ENCODE measurements at regions not wholly inside any gene's neighbourhood (a gene's known extent, or its start where the extent isn't known, plus 50 kb on each side); places are given as distances from the start of the nearest gene placed in this dataset.

GRCh38 chr22:25350551-25350971, 131.1 kb downstream of the CRYBB2 start:
- TF ChIP-seq MAZ (IDR thresholded peaks at IDR 0.05; ENCODE audit: borderline replicate concordance, low read depth, low read length) (no peak), MAFK (IDR thresholded peaks at IDR 0.05; ENCODE audit: low read depth, low read length) (no peak), POLR2A (IDR thresholded peaks at IDR 0.05; ENCODE audit: low read depth, low read length) (no peak), ELK1 (IDR thresholded peaks at IDR 0.05; ENCODE audit: borderline replicate concordance, low read depth, low read length) (no peak), RCOR1 (IDR thresholded peaks at IDR 0.05; ENCODE audit: insufficient replicate concordance, low read length) (no peak), MXI1 (IDR thresholded peaks at IDR 0.05; ENCODE audit: borderline replicate concordance, low read depth, low read length) (no peak), BHLHE40 (IDR thresholded peaks at IDR 0.05; ENCODE audit: low read depth, low read length) (no peak), SMC3 (IDR thresholded peaks at IDR 0.05; ENCODE audit: low read depth, low read length) (no peak), CEBPB (IDR thresholded peaks at IDR 0.05; ENCODE audit: low read depth, low read length) (no peak), USF2 (IDR thresholded peaks at IDR 0.05; ENCODE audit: low read depth, low read length) (no peak), NFE2L2 (IDR thresholded peaks at IDR 0.05; ENCODE audit: low read depth, low read length) (no peak), FOS (IDR thresholded peaks at IDR 0.05; ENCODE audit: low read depth, low read length) (no peak), CTCF (conservative IDR thresholded peaks at IDR 0.05; ENCODE audit: low read depth, low read length) (no peak), RAD21 (IDR thresholded peaks at IDR 0.05; ENCODE audit: low read length) (no peak), CHD1 (IDR thresholded peaks at IDR 0.05; ENCODE audit: low read depth, low read length) (no peak), RFX5 (IDR thresholded peaks at IDR 0.05; ENCODE audit: low read depth, low read length) (no peak)
- H3K4me2 ChIP-seq (ENCODE audit: low read depth, low read length), result no peak overlapping the region
- no peak overlapping the region for H2BK15ac ChIP-seq (ENCODE audit: low read depth, low read length)
- no peak overlapping the region for H3K4me3 ChIP-seq (ENCODE audit: insufficient read depth, low read depth, low read length)
- H3K56ac ChIP-seq (ENCODE audit: extremely low read depth, insufficient read depth, low read length), result no peak overlapping the region
- no peak overlapping the region for H3K18ac ChIP-seq (ENCODE audit: low read depth, low read length)
- CTCF ChIA-PET, result no interaction called here
- intact Hi-C loops (cut with micrococcal nuclease), result no loop called here
- H3K9ac ChIP-seq (ENCODE audit: low read depth, low read length), result no peak overlapping the region
- H3K9me3 ChIP-seq (ENCODE audit: control insufficient read depth, insufficient read depth, low read length), result no peaks in the 10 kb centered on the region
- no peaks in the 10 kb centered on the region for H3K27me3 ChIP-seq (ENCODE audit: control insufficient read depth, insufficient read depth, low read length)
- dilution Hi-C loops (cut with HindIII; ENCODE audit: low sequenced_read_pairs, unreplicated experiment), result no loop called here
- in situ Hi-C loops (cut with MboI; ENCODE audit: low sequenced_read_pairs), result no loop called here
- no peaks in the 10 kb centered on the region for H3K9me1 ChIP-seq (ENCODE audit: insufficient read depth, low read length)
- H3K4me1 ChIP-seq (ENCODE audit: control insufficient read depth, insufficient read depth, low read length), result peaks cover 5% of the 10 kb centered on the region; the same call in 1 of the 2 replicates
- no peak overlapping the region for H2AK5ac ChIP-seq (ENCODE audit: low read depth, low read length)
- no peak overlapping the region for H4K8ac ChIP-seq (ENCODE audit: low read depth in 2 of 2, low read length in 2 of 2)
- H3K14ac ChIP-seq (replicated peaks; ENCODE audit: low read depth, low read length), result no peak overlapping the region
- no peak overlapping the region for H2AK9ac ChIP-seq (replicated peaks; ENCODE audit: low read depth, low read length, poor library complexity)
- WGBS, 2 experiments (ENCODE audit: extremely low coverage in 2 of 2, insufficient read length in 1 of 2), result 84% methylated on average over 20 of the region's 26 CpGs; no CpG with 5 or more reads in 1 of the 2 experiments
- H3K36me3 ChIP-seq (ENCODE audit: control insufficient read depth, insufficient read depth, low read length), result peaks cover 50% of the 10 kb centered on the region
- H3K27ac ChIP-seq (ENCODE audit: insufficient read depth, low read length), result no peak overlapping the region
- BruUV-seq (replicated peaks), result no TSS peak
- no peak overlapping the region for H2BK5ac ChIP-seq (ENCODE audit: low read depth, low read length, poor library complexity, severe bottlenecking)
- no peak overlapping the region for H3K4ac ChIP-seq (ENCODE audit: low read depth, low read length)
- H4K5ac ChIP-seq (ENCODE audit: low read depth, low read length), result no peak overlapping the region
- H3K79me1 ChIP-seq (ENCODE audit: low read depth in 1 of 2, low read length in 2 of 2), result no peaks in the 10 kb centered on the region
- no peak overlapping the region for H2BK20ac ChIP-seq (ENCODE audit: low read depth, low read length)
- DNase-seq (no peak), ATAC-seq (ENCODE audit: low read depth) (no peak)
- POLR2A ChIA-PET (ENCODE audit: unreplicated experiment), result interaction anchor here (0.6 kb wide), 1 partner anchor 169 kb away, joined by 4 read pairs; no protein-coding TSS in a partner anchor
- H2AFZ ChIP-seq (replicated peaks; ENCODE audit: low read length, poor library complexity), result no peak overlapping the region
- H4K91ac ChIP-seq (ENCODE audit: insufficient read depth, low read depth, low read length), result no peak overlapping the region
- no peak overlapping the region for H2BK120ac ChIP-seq (ENCODE audit: low read depth, low read length)
- no peaks in the 10 kb centered on the region; the same call in 1 of the 2 replicates for H4K20me1 ChIP-seq (ENCODE audit: insufficient read depth, low read length)
- no peak overlapping the region for H3K23ac ChIP-seq (ENCODE audit: low read depth, low read length)

Data from IMR-90 (cell line).